Caco-2 (cell line): ENCODE measurements at regions not wholly inside any gene's neighbourhood (a gene's known extent, or its start where the extent isn't known, plus 50 kb on each side); places are given as distances from the start of the nearest gene placed in this dataset.

Source experiments
- BruUV-seq: library from RNA; stranded (reverse); fragments of 400-500 nt; replicated peaks from 2 replicates; lab custom pipeline; 2021; lab: Mats Ljungman, UMichigan
- CTCF ChIA-PET: fragments of 300-600 bp; sonication (Branson Sonifier 250); formaldehyde crosslinking; loops from one replicate; lab custom pipeline; 2022; ENCODE audit warnings: antibody characterized with exemption; lab: Charles Lee
- POLR2A ChIA-PET: fragments of 300-600 bp; sonication (Branson Sonifier 250); formaldehyde crosslinking; loops from one replicate; lab custom pipeline; 2022; ENCODE audit warnings: antibody characterized with exemption; lab: Charles Lee
- DNase-seq, 2 experiments: peaks; one replicate each; pipeline versions ENCODE4 v3.0.0 to v3.0.0-alpha.2; 2020 to 2022
- H3K27me3 ChIP-seq: replicated peaks from 2 replicates; pipeline ENCODE4 v1.6.0; 2011; ENCODE audit warnings: low read length; ENCODE audit not compliant: control insufficient read depth, insufficient read depth
- H3K36me3 ChIP-seq: 2 replicates; pipeline ENCODE4 v1.5.1; 2011; ENCODE audit warnings: low read length; ENCODE audit not compliant: control insufficient read depth, insufficient read depth
- H3K4me1 ChIP-seq: fragments of 250-450 bp; sonication (Bioruptor Pico); 2 replicates; pipeline ENCODE4 v1.5.1; 2020; ENCODE audit warnings: mild to moderate bottlenecking
- H3K4me3 ChIP-seq: 2 replicates; pipeline ENCODE4 v1.5.1; 2011; ENCODE audit warnings: low read depth, mild to moderate bottlenecking, control low read depth, low read length
- H3K9me3 ChIP-seq: fragments of 250-450 bp; sonication (Bioruptor Pico); 2 replicates; pipeline ENCODE4 v1.5.1; 2020; ENCODE audit warnings: mild to moderate bottlenecking, moderate library complexity
- H3K27ac Mint-ChIP-seq: one replicate; pipeline ENCODE4 v1.8.0; 2022; ENCODE audit warnings: mixed read lengths; ENCODE audit not compliant: unreplicated experiment
- H3K27me3 Mint-ChIP-seq: one replicate; pipeline ENCODE4 v1.8.0; 2022; ENCODE audit warnings: mixed read lengths; ENCODE audit not compliant: insufficient read depth, unreplicated experiment
- H3K36me3 Mint-ChIP-seq: one replicate; pipeline ENCODE4 v1.8.0; 2022; ENCODE audit warnings: mild to moderate bottlenecking, mixed read lengths; ENCODE audit not compliant: insufficient read depth, unreplicated experiment
- H3K4me1 Mint-ChIP-seq: one replicate; pipeline ENCODE4 v1.8.0; 2022; ENCODE audit warnings: low read depth, mixed read lengths; ENCODE audit not compliant: unreplicated experiment
- H3K4me3 Mint-ChIP-seq: one replicate; pipeline ENCODE4 v1.8.0; 2022; ENCODE audit warnings: mild to moderate bottlenecking, moderate library complexity, mixed read lengths; ENCODE audit not compliant: unreplicated experiment
- H3K9me3 Mint-ChIP-seq: one replicate; pipeline ENCODE4 v1.8.0; 2022; ENCODE audit warnings: mixed read lengths; ENCODE audit not compliant: unreplicated experiment
- CTCF ChIP-seq, 2 experiments: fragments of 200-600 bp in 1 of 2; IDR thresholded peaks; 1 replicate in 1 of 2; 2 replicates in 1 of 2; pipeline versions ENCODE4 v1.5.1 to v1.8.0; 2011 to 2022; ENCODE audit warnings: antibody characterized with exemption in 1 of 2, control low read depth in 1 of 2, inconsistent platforms in 1 of 2, low read depth in 1 of 2, low read length in 1 of 2, mild to moderate bottlenecking in 1 of 2, moderate library complexity in 1 of 2; ENCODE audit not compliant: insufficient read depth in 1 of 2, severe bottlenecking in 1 of 2, unreplicated experiment in 1 of 2
- intact Hi-C: fragments of 100-400 bp; cut with micrococcal nuclease; formaldehyde crosslinking; loops from one replicate; pipeline ENCODE4 v1.10.0; 2022; ENCODE audit not compliant: unreplicated experiment

DNA sequence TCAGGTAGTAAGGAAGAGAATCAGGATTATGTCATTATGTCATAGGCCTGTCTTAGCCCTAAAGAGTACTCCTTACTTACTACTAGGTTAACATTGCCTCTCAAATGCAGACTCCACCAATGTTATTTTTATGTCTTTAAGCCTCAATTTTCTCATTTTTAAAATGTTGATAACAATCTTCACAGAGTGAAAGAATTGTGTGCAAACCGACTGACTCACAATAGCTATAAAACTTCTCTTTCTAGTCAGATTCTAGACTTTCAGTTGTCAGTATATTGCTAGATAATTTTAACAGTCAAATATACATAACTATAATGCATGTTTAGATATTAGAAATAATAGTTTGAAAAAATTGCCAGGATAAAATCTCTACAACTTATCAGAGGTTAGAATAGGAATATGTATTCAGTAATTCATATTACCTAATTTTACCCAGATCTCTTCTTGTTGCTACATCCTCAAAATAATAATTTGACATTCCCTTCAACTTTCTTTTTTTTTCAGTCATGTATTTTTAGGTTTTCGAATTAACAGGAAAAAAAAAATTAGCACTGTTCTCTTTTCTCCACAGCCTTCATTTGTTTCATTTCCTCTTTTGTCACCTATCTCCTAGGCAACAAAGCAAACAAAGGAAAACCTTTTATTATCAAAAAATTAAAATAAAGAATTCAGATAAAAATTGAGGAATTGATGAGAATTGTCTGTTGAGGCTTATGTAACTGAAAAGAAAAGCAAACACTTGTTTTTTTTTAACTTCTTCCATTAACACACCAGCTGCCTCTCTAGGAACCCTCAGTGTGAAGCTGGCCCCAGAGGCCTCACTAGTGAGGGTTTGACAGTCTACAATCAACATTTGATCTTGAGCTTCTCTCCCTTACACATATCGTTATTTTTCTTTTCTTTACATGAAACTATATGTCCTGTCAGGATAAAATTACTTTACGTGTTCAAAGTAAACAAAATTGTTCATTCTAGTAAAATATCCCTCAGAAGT lies 279.0 kb downstream of the CALCRL start:
- intact Hi-C loops: no loop called here
- H3K4me1 Mint-ChIP-seq: no peaks in the 10 kb centered on the region
- no peaks in the 10 kb centered on the region for H3K36me3 ChIP-seq
- BruUV-seq: no TSS peak
- no peaks in the 10 kb centered on the region for H3K9me3 ChIP-seq
- DNase-seq: no peak
- H3K36me3 Mint-ChIP-seq: no peaks in the 10 kb centered on the region
- no peaks in the 10 kb centered on the region for H3K4me1 ChIP-seq
- no peak overlapping the region for H3K27ac Mint-ChIP-seq
- no peak overlapping the region for H3K4me3 ChIP-seq
- no peak for TF ChIP-seq CTCF (IDR thresholded peaks at IDR 0.05; ENCODE audit: insufficient read depth in 1 of 2, low read depth in 1 of 2, low read length in 1 of 2, severe bottlenecking in 1 of 2, unreplicated experiment in 1 of 2)
- ChIA-PET CTCF (no interaction called here), POLR2A (no interaction called here)
- H3K27me3 ChIP-seq: no peaks in the 10 kb centered on the region
- no peaks in the 10 kb centered on the region for H3K9me3 Mint-ChIP-seq
- peaks cover 4% of the 10 kb centered on the region for H3K27me3 Mint-ChIP-seq
- no peak overlapping the region for H3K4me3 Mint-ChIP-seq

- TF ChIP-seq CTCF (IDR thresholded peaks at IDR 0.05; ENCODE audit: insufficient read depth in 1 of 2, low read depth in 1 of 2, low read length in 1 of 2, severe bottlenecking in 1 of 2, unreplicated experiment in 1 of 2): no peak
- H3K27me3 ChIP-seq: no peaks in the 10 kb centered on the region
- H3K4me3 ChIP-seq: no peak overlapping the region
- peaks cover 4% of the 10 kb centered on the region for H3K27me3 Mint-ChIP-seq
- H3K27ac Mint-ChIP-seq: no peak overlapping the region
- H3K36me3 ChIP-seq: no peaks in the 10 kb centered on the region
- H3K9me3 Mint-ChIP-seq: no peaks in the 10 kb centered on the region
- no peaks in the 10 kb centered on the region for H3K9me3 ChIP-seq
- intact Hi-C loops: no loop called here
- DNase-seq: no peak
- H3K36me3 Mint-ChIP-seq: no peaks in the 10 kb centered on the region
- H3K4me1 ChIP-seq: no peaks in the 10 kb centered on the region
- H3K4me3 Mint-ChIP-seq: no peak overlapping the region
- no peaks in the 10 kb centered on the region for H3K4me1 Mint-ChIP-seq
- CTCF ChIA-PET: no interaction called here
- no TSS peak for BruUV-seq
- POLR2A ChIA-PET: no interaction called here
Measured at GRCh38 chr2:187167491-187167890, 280.6 kb downstream of the CALCRL start.

DNA sequence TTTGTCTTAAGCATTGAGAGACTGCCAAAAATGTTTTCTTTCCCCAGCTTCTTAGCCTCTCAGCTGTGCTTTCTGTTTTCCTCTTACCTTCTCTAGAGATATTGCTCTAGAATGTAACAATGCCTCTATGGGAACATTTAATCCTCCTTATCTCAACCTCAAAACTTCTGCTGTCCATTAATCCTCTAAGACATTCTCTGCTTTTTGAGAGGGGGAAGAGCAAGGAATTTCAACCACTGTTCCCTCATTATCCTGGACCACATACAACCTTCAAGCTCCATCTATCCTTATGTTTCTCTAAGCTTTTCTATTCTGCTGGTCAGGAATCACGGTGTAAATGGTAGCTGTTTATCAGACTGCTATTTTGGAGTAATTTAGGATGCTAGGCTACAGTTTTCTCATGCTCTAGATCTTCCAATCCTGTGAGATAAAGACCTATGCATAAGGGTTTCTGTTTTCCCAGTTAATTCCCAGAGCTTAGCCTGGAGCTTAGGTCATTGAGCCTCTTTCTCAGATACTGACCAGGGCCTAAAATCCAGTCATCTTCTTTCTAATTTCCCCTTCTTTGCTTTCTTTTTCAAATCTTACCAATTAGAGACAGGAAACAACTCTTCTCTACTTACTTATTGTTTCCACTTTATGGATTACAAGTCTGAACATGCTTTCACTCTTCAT lies 282.0 kb downstream of the CALCRL start:
- no peaks in the 10 kb centered on the region for H3K36me3 ChIP-seq
- ChIA-PET CTCF (no interaction called here), POLR2A (no interaction called here)
- Mint-ChIP-seq H3K27me3 (peaks cover 4% of the 10 kb centered on the region), H3K27ac (no peak overlapping the region), H3K36me3 (no peaks in the 10 kb centered on the region), H3K4me1 (no peaks in the 10 kb centered on the region), H3K9me3 (no peaks in the 10 kb centered on the region), H3K4me3 (no peak overlapping the region)
- no peaks in the 10 kb centered on the region for H3K9me3 ChIP-seq
- no peaks in the 10 kb centered on the region for H3K27me3 ChIP-seq
- DNase-seq: no peak
- BruUV-seq: no TSS peak
- no peak for TF ChIP-seq CTCF (IDR thresholded peaks at IDR 0.05; ENCODE audit: insufficient read depth in 1 of 2, low read depth in 1 of 2, low read length in 1 of 2, severe bottlenecking in 1 of 2, unreplicated experiment in 1 of 2)
- H3K4me3 ChIP-seq: no peak overlapping the region
- no peaks in the 10 kb centered on the region for H3K4me1 ChIP-seq
- intact Hi-C loops: no loop called here
